H9 (cell line): ENCODE measurements at regions not wholly inside any gene's neighbourhood (a gene's known extent, or its start where the extent isn't known, plus 50 kb on each side); places are given as distances from the start of the nearest gene placed in this dataset.
"Not testable (repeated sequence)": the region's sequence is repeated elsewhere in the genome, so short reads cannot be mapped to it uniquely, and the experiment has no call there.

ENCODE experiments used
- DNase-seq: peaks from one replicate; pipeline ENCODE4 v3.0.0-alpha.2; 2017
- H2AFZ ChIP-seq: one replicate; pipeline ENCODE4 v1.6.1; 2013; ENCODE audit warnings: mild to moderate bottlenecking, low read length, control low read depth, moderate library complexity
- H2AK5ac ChIP-seq: 2 replicates; pipeline ENCODE4 v1.6.1; 2013; ENCODE audit warnings: low read length, control low read depth, mixed read lengths; ENCODE audit not compliant: insufficient read length
- H2BK120ac ChIP-seq: one replicate; pipeline ENCODE4 v1.6.1; 2013; ENCODE audit warnings: low read depth, mild to moderate bottlenecking, low read length, control low read depth, inconsistent platforms; ENCODE audit not compliant: poor library complexity, severe bottlenecking
- H2BK12ac ChIP-seq: 2 replicates; pipeline ENCODE4 v1.6.1; 2013; ENCODE audit warnings: low read length, control low read depth, mixed read lengths, low read depth; ENCODE audit not compliant: insufficient read length
- H2BK15ac ChIP-seq: 2 replicates; pipeline ENCODE4 v1.6.1; 2013; ENCODE audit warnings: low read depth, low read length, control low read depth
- H2BK20ac ChIP-seq: one replicate; pipeline ENCODE4 v1.6.1; 2013; ENCODE audit warnings: low read depth, mild to moderate bottlenecking, low read length, control low read depth, inconsistent platforms; ENCODE audit not compliant: poor library complexity, severe bottlenecking
- H2BK5ac ChIP-seq: 2 replicates; pipeline ENCODE4 v1.6.1; 2013; ENCODE audit warnings: low read length, control low read depth, mixed read lengths; ENCODE audit not compliant: insufficient read length
- H3K14ac ChIP-seq: 2 replicates; pipeline ENCODE4 v1.6.1; 2013; ENCODE audit warnings: low read length, control low read depth; ENCODE audit not compliant: insufficient read depth
- H3K18ac ChIP-seq: 2 replicates; pipeline ENCODE4 v1.6.1; 2013; ENCODE audit warnings: low read depth, mild to moderate bottlenecking, mixed read lengths, low read length, control low read depth; ENCODE audit not compliant: insufficient read length
- H3K23ac ChIP-seq: 2 replicates; pipeline ENCODE4 v1.6.1; 2013; ENCODE audit warnings: low read length, control low read depth, mixed read lengths, low read depth; ENCODE audit not compliant: insufficient read length
- H3K23me2 ChIP-seq: 2 replicates; pipeline ENCODE4 v1.6.1; 2013; ENCODE audit warnings: low read depth, mild to moderate bottlenecking, mixed read lengths, low read length, control low read depth; ENCODE audit not compliant: insufficient read length, poor library complexity, severe bottlenecking
- H3K27ac ChIP-seq: 2 replicates; pipeline ENCODE4 v1.5.1; 2013; ENCODE audit warnings: low read length, control low read depth, mixed read lengths, low read depth; ENCODE audit not compliant: insufficient read length
- H3K27me3 ChIP-seq: 2 replicates; pipeline ENCODE4 v1.6.1; 2013; ENCODE audit warnings: low read length, control low read depth, inconsistent platforms; ENCODE audit not compliant: insufficient read depth
- H3K4ac ChIP-seq: 2 replicates; pipeline ENCODE4 v1.6.1; 2013; ENCODE audit warnings: low read depth, mild to moderate bottlenecking, control low read depth, inconsistent platforms, low read length, moderate library complexity
- H3K4me1 ChIP-seq: 2 replicates; pipeline ENCODE4 v1.6.1; 2013; ENCODE audit warnings: low read length, control low read depth, inconsistent platforms; ENCODE audit not compliant: insufficient read depth
- H3K4me2 ChIP-seq: 2 replicates; pipeline ENCODE4 v1.6.1; 2013; ENCODE audit warnings: low read length, control low read depth, mixed read lengths; ENCODE audit not compliant: insufficient read length, insufficient read depth
- H3K56ac ChIP-seq: 2 replicates; pipeline ENCODE4 v1.6.1; 2013; ENCODE audit warnings: low read depth, mild to moderate bottlenecking, mixed read lengths, low read length, control low read depth; ENCODE audit not compliant: insufficient read length
- H3K79me1 ChIP-seq: 2 replicates; pipeline ENCODE4 v1.6.1; 2013; ENCODE audit warnings: low read depth, mild to moderate bottlenecking, moderate library complexity, low read length, control low read depth, inconsistent platforms; ENCODE audit not compliant: insufficient read depth, poor library complexity, severe bottlenecking
- H3K79me2 ChIP-seq: 2 replicates; pipeline ENCODE4 v1.6.1; 2013; ENCODE audit warnings: low read length, control low read depth, inconsistent platforms; ENCODE audit not compliant: insufficient read depth
- H3K9ac ChIP-seq: 2 replicates; pipeline ENCODE4 v1.6.1; 2013; ENCODE audit warnings: low read length, control low read depth, mixed read lengths; ENCODE audit not compliant: insufficient read length; ENCODE audit errors: extremely low read depth
- H3K9me3 ChIP-seq: one replicate; pipeline ENCODE4 v1.6.1; 2013; ENCODE audit warnings: low read depth, low read length, inconsistent platforms; ENCODE audit not compliant: control insufficient read depth
- H3T11ph ChIP-seq: one replicate; pipeline ENCODE4 v1.6.1; 2013; ENCODE audit warnings: mild to moderate bottlenecking, low read length, control low read depth, inconsistent platforms
- H4K20me1 ChIP-seq: one replicate; pipeline ENCODE4 v1.6.1; 2013; ENCODE audit not compliant: control insufficient read depth, insufficient read length, insufficient read depth
- H4K5ac ChIP-seq: 2 replicates; pipeline ENCODE4 v1.6.1; 2013; ENCODE audit warnings: low read depth, mild to moderate bottlenecking, mixed read lengths, low read length, control low read depth; ENCODE audit not compliant: insufficient read length
- H4K8ac ChIP-seq: replicated peaks from 2 replicates; pipeline ENCODE4 v1.6.1; 2013; ENCODE audit warnings: low read length, control low read depth, mixed read lengths, low read depth; ENCODE audit not compliant: insufficient read length
- H4K91ac ChIP-seq: 2 replicates; pipeline ENCODE4 v1.6.1; 2013; ENCODE audit warnings: low read depth, mild to moderate bottlenecking, moderate library complexity, mixed read lengths, low read length, control low read depth; ENCODE audit not compliant: insufficient read length
- H3K27ac Mint-ChIP-seq, 3 experiments: 2 replicates in 2 of 3; 3 replicates in 1 of 3; pipeline ENCODE4 v1.8.0; 2020 to 2021; ENCODE audit warnings: mixed read lengths in 3 of 3, mild to moderate bottlenecking in 1 of 3, moderate library complexity in 1 of 3
- H3K27me3 Mint-ChIP-seq: 2 replicates; pipeline ENCODE4 v1.8.0; 2021; ENCODE audit warnings: low read depth, mild to moderate bottlenecking, moderate library complexity, mixed read lengths
- H3K36me3 Mint-ChIP-seq, 3 experiments: 2 replicates in 2 of 3; 3 replicates in 1 of 3; pipeline ENCODE4 v1.8.0; 2020 to 2021; ENCODE audit warnings: low read depth in 3 of 3, mixed read lengths in 3 of 3; ENCODE audit not compliant: insufficient read depth in 1 of 3
- H3K4me1 Mint-ChIP-seq, 2 experiments: 2 replicates each; pipeline ENCODE4 v1.8.0; 2020; ENCODE audit warnings: mixed read lengths in 2 of 2
- H3K4me3 Mint-ChIP-seq, 2 experiments: 2 replicates in 1 of 2; 3 replicates in 1 of 2; pipeline ENCODE4 v1.8.0; 2020 to 2021; ENCODE audit warnings: mild to moderate bottlenecking in 2 of 2, mixed read lengths in 2 of 2, moderate library complexity in 1 of 2
- H3K9me3 Mint-ChIP-seq, 2 experiments: 2 replicates in 1 of 2; 3 replicates in 1 of 2; pipeline ENCODE4 v1.8.0; 2020; ENCODE audit warnings: mild to moderate bottlenecking in 2 of 2, mixed read lengths in 2 of 2, moderate library complexity in 1 of 2
- WGBS: extraction: QIAGEN DNeasy Blood & Tissue Kit; methylation state at CpG from one replicate; pipeline ENCODE4 v1.1.7; 2013; ENCODE audit warnings: missing lambda C conversion rate, low lambda C conversion rate, mixed read lengths; ENCODE audit not compliant: insufficient read length; ENCODE audit errors: extremely low coverage; 5-methylcytosine and 5-hydroxymethylcytosine counted together

GRCh38 chrX:28507650-28508049 lies 79.6 kb upstream of the IL1RAPL1 start:
- H2AFZ ChIP-seq, H2BK120ac ChIP-seq, H2AK5ac ChIP-seq, H3K79me1 ChIP-seq, H3K79me2 ChIP-seq, H3K27ac ChIP-seq, H2BK20ac ChIP-seq, H4K8ac ChIP-seq, H3K9ac ChIP-seq, DNase-seq, H3K14ac ChIP-seq, H2BK5ac ChIP-seq, H3K4me1 ChIP-seq, H2BK15ac ChIP-seq, H3K27me3 Mint-ChIP-seq, H3K4ac ChIP-seq, H3K56ac ChIP-seq, H4K5ac ChIP-seq, H3K23ac ChIP-seq, H3K23me2 ChIP-seq, H4K91ac ChIP-seq, H3K18ac ChIP-seq, H4K20me1 ChIP-seq, H3T11ph ChIP-seq, H3K27me3 ChIP-seq, H2BK12ac ChIP-seq, H3K4me2 ChIP-seq: not testable (repeated sequence)
- WGBS = no CpG with 5 or more reads among the region's 3 CpGs
- Mint-ChIP-seq H3K9me3 (peaks cover 49 to 67% of the 10 kb centered on the region in 2 experiments), H3K27ac (peak overlapping the region; percentile 86 to 96 (median 88)), H3K36me3 (peaks cover 34 to 50% (median 38%) of the 10 kb centered on the region in 3 experiments), H3K4me3 (peak overlapping the region in 1 of 2 experiments; percentile 58; a peak in 3 of 5 replicates), H3K4me1 (peaks cover 23 to 48% of the 10 kb centered on the region in 2 experiments)
- peaks cover 14% of the 10 kb centered on the region for H3K9me3 ChIP-seq
